Liver (tissue), 8 donors: ENCODE measurements at regions not wholly inside any gene's neighbourhood (a gene's known extent, or its start where the extent isn't known, plus 50 kb on each side); places are given as distances from the start of the nearest gene placed in this dataset.

Experiments used
- DNase-seq: peaks from one replicate; pipeline ENCODE4 v3.0.0-alpha.2; 2017; ENCODE audit warnings: low spot score
- H3K27ac ChIP-seq, 2 donors: one replicate each; pipeline ENCODE4 v1.7.0; 2013; ENCODE audit warnings: inconsistent platforms in 2 of 2, low read length in 2 of 2, control low read depth in 1 of 2, low read depth in 1 of 2, mild to moderate bottlenecking in 1 of 2
- H3K27me3 ChIP-seq, 4 donors: one replicate each; pipeline versions ENCODE4 v1.6.1 to v1.7.0; 2013; ENCODE audit warnings: low read length in 3 of 4, inconsistent platforms in 1 of 4, mild to moderate bottlenecking in 1 of 4, moderate library complexity in 1 of 4; ENCODE audit not compliant: control insufficient read depth in 4 of 4, insufficient read depth in 4 of 4
- H3K36me3 ChIP-seq, 4 donors: one replicate each; pipeline versions ENCODE4 v1.6.1 to v1.7.0; 2013; ENCODE audit warnings: low read length in 3 of 4, mild to moderate bottlenecking in 3 of 4, low read depth in 1 of 4, moderate library complexity in 1 of 4; ENCODE audit not compliant: control insufficient read depth in 4 of 4, insufficient read depth in 3 of 4
- H3K4me1 ChIP-seq, 4 donors: one replicate each; pipeline versions ENCODE4 v1.6.1 to v1.7.0; 2013; ENCODE audit warnings: low read length in 3 of 4, mild to moderate bottlenecking in 3 of 4, moderate library complexity in 1 of 4; ENCODE audit not compliant: control insufficient read depth in 4 of 4, insufficient read depth in 4 of 4
- H3K4me3 ChIP-seq, 3 donors: one replicate each; pipeline versions ENCODE4 v1.6.1 to v1.7.0; 2013; ENCODE audit warnings: low read length in 3 of 3, control low read depth in 1 of 3, low read depth in 1 of 3, mild to moderate bottlenecking in 1 of 3
- H3K9ac ChIP-seq, 2 donors: one replicate each; pipeline ENCODE4 v1.7.0; 2013; ENCODE audit warnings: low read length in 2 of 2, mild to moderate bottlenecking in 2 of 2, moderate library complexity in 2 of 2, control low read depth in 1 of 2, low read depth in 1 of 2
- H3K9me3 ChIP-seq, 4 donors: one replicate each; pipeline versions ENCODE4 v1.6.1 to v1.7.0; 2013; ENCODE audit warnings: low read length in 3 of 4; ENCODE audit not compliant: control insufficient read depth in 4 of 4
- ATF3 ChIP-seq: IDR thresholded peaks from 2 replicates; pipeline ENCODE4 v1.6.1; 2016; ENCODE audit warnings: antibody characterized with exemption
- EGR1 ChIP-seq, 2 donors: IDR thresholded peaks; 2 replicates each; pipeline ENCODE4 v1.6.1; 2016 to 2018; ENCODE audit warnings: antibody characterized with exemption in 2 of 2, low read depth in 2 of 2
- FOXA1 ChIP-seq: IDR thresholded peaks from 2 replicates; pipeline ENCODE4 v1.6.1; 2016; ENCODE audit warnings: antibody characterized with exemption
- FOXA2 ChIP-seq: IDR thresholded peaks from 2 replicates; pipeline ENCODE4 v1.6.1; 2016; ENCODE audit warnings: antibody characterized with exemption
- GABPA ChIP-seq, 2 donors: IDR thresholded peaks in 1 of 2; conservative IDR thresholded peaks in 1 of 2; 2 replicates each; pipeline ENCODE4 v1.6.1; 2016; ENCODE audit warnings: antibody characterized with exemption in 2 of 2, mild to moderate bottlenecking in 1 of 2, moderate library complexity in 1 of 2
- HNF4A ChIP-seq, 2 donors: conservative IDR thresholded peaks; 2 replicates each; pipeline ENCODE4 v1.6.1; 2016; ENCODE audit warnings: antibody characterized with exemption in 2 of 2, mild to moderate bottlenecking in 2 of 2
- HNF4G ChIP-seq: IDR thresholded peaks from 2 replicates; pipeline ENCODE4 v1.6.1; 2016; ENCODE audit warnings: antibody characterized with exemption
- JUND ChIP-seq, 2 donors: IDR thresholded peaks; 2 replicates each; pipeline ENCODE4 v1.6.1; 2016; ENCODE audit warnings: antibody characterized with exemption in 2 of 2
- MAX ChIP-seq: IDR thresholded peaks from 2 replicates; pipeline ENCODE4 v1.6.1; 2016; ENCODE audit warnings: antibody characterized with exemption
- NR2F2 ChIP-seq: IDR thresholded peaks from 2 replicates; pipeline ENCODE4 v1.6.1; 2016; ENCODE audit warnings: antibody characterized with exemption
- RAD21 ChIP-seq, 2 donors: IDR thresholded peaks; 2 replicates each; pipeline ENCODE4 v1.6.1; 2016; ENCODE audit warnings: antibody characterized with exemption in 2 of 2, mild to moderate bottlenecking in 2 of 2
- RXRA ChIP-seq, 2 donors: IDR thresholded peaks; 2 replicates each; pipeline ENCODE4 v1.6.1; 2017 to 2018; ENCODE audit warnings: antibody characterized with exemption in 2 of 2, mild to moderate bottlenecking in 1 of 2
- SP1 ChIP-seq: IDR thresholded peaks from 2 replicates; pipeline ENCODE4 v1.6.1; 2018; ENCODE audit warnings: antibody characterized with exemption, mild to moderate bottlenecking
- TAF1 ChIP-seq: conservative IDR thresholded peaks from 2 replicates; pipeline ENCODE4 v1.6.1; 2016; ENCODE audit warnings: antibody characterized with exemption, mild to moderate bottlenecking
- YY1 ChIP-seq: IDR thresholded peaks from 2 replicates; pipeline ENCODE4 v1.6.1; 2016; ENCODE audit warnings: antibody characterized with exemption, mild to moderate bottlenecking
- WGBS: extraction: QIAGEN DNeasy Blood & Tissue Kit; methylation state at CpG from one replicate; pipeline ENCODE4 v1.1.7; 2013; 5-methylcytosine and 5-hydroxymethylcytosine counted together
- TF ChIP-seq, protein P1 (sequence below): fragments of 150-350 bp; IDR thresholded peaks from 2 replicates; pipeline ENCODE4 v1.5.1; 2017; ENCODE audit warnings: improper control_type of control experiment, low read depth, low read length; ENCODE audit not compliant: missing input control
- TF ChIP-seq, protein P2 (sequence below): IDR thresholded peaks from 2 replicates; pipeline ENCODE4 v1.6.1; 2016; ENCODE audit warnings: antibody characterized with exemption
- TF ChIP-seq, protein P3 (sequence below): IDR thresholded peaks from 2 replicates; pipeline ENCODE4 v1.6.1; 2016; ENCODE audit warnings: antibody characterized with exemption, mild to moderate bottlenecking
- donor health status: healthy.
- donor health status: healthy.
- donor health status: healthy.
- donor health status: healthy.
- donor health status: healthy.

DNA sequence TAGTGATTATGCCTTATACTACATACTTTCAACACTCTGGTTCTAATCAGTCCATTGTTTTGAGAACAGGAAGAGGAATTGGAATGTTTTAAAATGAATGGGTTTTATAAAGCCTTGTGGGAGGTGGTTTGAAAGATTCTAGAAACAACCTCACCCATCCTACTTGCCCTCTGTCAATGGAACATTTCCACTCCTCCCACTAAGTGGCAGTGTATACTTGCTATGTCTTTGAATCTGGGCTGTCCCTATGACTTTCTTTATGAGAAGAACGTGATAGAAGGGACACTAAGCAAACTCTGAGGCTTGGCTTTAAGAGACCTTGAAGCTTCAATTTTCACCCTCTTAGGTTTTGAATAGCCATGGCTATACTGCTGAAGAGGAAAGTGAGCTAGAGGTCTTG is 611.2 kb downstream of the PPP4R3C start:
- TF ChIP-seq NR2F2 = no peak
- no peak for TF ChIP-seq EGR1 (IDR thresholded peaks at IDR 0.05; ENCODE audit: low read depth in 2 of 2)
- TF ChIP-seq, protein P1, sequence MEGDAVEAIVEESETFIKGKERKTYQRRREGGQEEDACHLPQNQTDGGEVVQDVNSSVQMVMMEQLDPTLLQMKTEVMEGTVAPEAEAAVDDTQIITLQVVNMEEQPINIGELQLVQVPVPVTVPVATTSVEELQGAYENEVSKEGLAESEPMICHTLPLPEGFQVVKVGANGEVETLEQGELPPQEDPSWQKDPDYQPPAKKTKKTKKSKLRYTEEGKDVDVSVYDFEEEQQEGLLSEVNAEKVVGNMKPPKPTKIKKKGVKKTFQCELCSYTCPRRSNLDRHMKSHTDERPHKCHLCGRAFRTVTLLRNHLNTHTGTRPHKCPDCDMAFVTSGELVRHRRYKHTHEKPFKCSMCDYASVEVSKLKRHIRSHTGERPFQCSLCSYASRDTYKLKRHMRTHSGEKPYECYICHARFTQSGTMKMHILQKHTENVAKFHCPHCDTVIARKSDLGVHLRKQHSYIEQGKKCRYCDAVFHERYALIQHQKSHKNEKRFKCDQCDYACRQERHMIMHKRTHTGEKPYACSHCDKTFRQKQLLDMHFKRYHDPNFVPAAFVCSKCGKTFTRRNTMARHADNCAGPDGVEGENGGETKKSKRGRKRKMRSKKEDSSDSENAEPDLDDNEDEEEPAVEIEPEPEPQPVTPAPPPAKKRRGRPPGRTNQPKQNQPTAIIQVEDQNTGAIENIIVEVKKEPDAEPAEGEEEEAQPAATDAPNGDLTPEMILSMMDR = no peak
- TF ChIP-seq, protein P2, sequence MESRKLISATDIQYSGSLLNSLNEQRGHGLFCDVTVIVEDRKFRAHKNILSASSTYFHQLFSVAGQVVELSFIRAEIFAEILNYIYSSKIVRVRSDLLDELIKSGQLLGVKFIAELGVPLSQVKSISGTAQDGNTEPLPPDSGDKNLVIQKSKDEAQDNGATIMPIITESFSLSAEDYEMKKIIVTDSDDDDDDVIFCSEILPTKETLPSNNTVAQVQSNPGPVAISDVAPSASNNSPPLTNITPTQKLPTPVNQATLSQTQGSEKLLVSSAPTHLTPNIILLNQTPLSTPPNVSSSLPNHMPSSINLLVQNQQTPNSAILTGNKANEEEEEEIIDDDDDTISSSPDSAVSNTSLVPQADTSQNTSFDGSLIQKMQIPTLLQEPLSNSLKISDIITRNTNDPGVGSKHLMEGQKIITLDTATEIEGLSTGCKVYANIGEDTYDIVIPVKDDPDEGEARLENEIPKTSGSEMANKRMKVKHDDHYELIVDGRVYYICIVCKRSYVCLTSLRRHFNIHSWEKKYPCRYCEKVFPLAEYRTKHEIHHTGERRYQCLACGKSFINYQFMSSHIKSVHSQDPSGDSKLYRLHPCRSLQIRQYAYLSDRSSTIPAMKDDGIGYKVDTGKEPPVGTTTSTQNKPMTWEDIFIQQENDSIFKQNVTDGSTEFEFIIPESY = no peak
- no peak for TF ChIP-seq YY1
- TF ChIP-seq HNF4G = no peak
- TF ChIP-seq ATF3 = no peak
- TF ChIP-seq TAF1 = no peak
- no peak for TF ChIP-seq SP1
- no peaks in the 10 kb centered on the region for H3K36me3 ChIP-seq
- WGBS = 0% methylated on average over 1 of the region's 1 CpG
- no peaks in the 10 kb centered on the region for H3K4me1 ChIP-seq
- H3K4me3 ChIP-seq = no peak overlapping the region
- no peak overlapping the region for H3K9ac ChIP-seq
- DNase-seq = no peak
- H3K27me3 ChIP-seq = no peaks in the 10 kb centered on the region
- no peaks in the 10 kb centered on the region for H3K9me3 ChIP-seq
- H3K27ac ChIP-seq = no peak overlapping the region

DNA sequence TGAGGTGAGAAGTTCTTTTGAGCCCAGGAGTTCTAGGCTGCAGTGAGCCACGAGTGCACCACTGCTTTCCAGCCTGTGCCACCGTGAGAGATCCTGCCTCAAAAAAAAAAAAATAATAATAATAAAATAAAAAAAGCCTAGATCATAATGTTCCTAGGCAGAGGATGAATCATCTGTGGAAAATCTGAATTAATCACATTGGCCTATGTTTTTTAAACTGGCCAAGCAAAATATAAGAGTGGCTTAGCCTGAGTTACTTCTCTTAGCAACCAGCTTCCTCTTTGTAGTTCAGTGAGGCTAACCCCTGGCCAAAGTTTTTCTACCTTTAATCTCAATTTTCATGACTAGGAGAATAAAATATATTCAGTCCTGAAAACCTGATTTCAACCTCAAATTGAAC is 614.6 kb downstream of the PPP4R3C start:
- no peak for TF ChIP-seq RAD21 (IDR thresholded peaks at IDR 0.05)
- TF ChIP-seq TAF1 = no peak
- no peak for TF ChIP-seq HNF4A (conservative IDR thresholded peaks at IDR 0.05)
- TF ChIP-seq FOXA2 = no peak
- TF ChIP-seq, protein P1 = no peak
- TF ChIP-seq, protein P3, sequence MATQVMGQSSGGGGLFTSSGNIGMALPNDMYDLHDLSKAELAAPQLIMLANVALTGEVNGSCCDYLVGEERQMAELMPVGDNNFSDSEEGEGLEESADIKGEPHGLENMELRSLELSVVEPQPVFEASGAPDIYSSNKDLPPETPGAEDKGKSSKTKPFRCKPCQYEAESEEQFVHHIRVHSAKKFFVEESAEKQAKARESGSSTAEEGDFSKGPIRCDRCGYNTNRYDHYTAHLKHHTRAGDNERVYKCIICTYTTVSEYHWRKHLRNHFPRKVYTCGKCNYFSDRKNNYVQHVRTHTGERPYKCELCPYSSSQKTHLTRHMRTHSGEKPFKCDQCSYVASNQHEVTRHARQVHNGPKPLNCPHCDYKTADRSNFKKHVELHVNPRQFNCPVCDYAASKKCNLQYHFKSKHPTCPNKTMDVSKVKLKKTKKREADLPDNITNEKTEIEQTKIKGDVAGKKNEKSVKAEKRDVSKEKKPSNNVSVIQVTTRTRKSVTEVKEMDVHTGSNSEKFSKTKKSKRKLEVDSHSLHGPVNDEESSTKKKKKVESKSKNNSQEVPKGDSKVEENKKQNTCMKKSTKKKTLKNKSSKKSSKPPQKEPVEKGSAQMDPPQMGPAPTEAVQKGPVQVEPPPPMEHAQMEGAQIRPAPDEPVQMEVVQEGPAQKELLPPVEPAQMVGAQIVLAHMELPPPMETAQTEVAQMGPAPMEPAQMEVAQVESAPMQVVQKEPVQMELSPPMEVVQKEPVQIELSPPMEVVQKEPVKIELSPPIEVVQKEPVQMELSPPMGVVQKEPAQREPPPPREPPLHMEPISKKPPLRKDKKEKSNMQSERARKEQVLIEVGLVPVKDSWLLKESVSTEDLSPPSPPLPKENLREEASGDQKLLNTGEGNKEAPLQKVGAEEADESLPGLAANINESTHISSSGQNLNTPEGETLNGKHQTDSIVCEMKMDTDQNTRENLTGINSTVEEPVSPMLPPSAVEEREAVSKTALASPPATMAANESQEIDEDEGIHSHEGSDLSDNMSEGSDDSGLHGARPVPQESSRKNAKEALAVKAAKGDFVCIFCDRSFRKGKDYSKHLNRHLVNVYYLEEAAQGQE = no peak
- TF ChIP-seq JUND (IDR thresholded peaks at IDR 0.05) = no peak
- no peak for TF ChIP-seq RXRA (IDR thresholded peaks at IDR 0.05)
- TF ChIP-seq YY1 = no peak
- TF ChIP-seq NR2F2 = no peak
- TF ChIP-seq, protein P2 = no peak
- TF ChIP-seq EGR1 (IDR thresholded peaks at IDR 0.05; ENCODE audit: low read depth in 2 of 2) = no peak
- no peak for TF ChIP-seq SP1
- no peak for TF ChIP-seq FOXA1
- no peak for TF ChIP-seq GABPA (IDR thresholded peaks at IDR 0.05 in 1 of 2, conservative IDR thresholded peaks at IDR 0.05 in 1 of 2)
- no peak for TF ChIP-seq HNF4G
- no peak for TF ChIP-seq ATF3
- no peak for TF ChIP-seq MAX
- Histone ChIP-seq H3K4me3 (no peak overlapping the region), H3K9me3 (no peaks in the 10 kb centered on the region), H3K27ac (no peak overlapping the region), H3K4me1 (no peaks in the 10 kb centered on the region), H3K27me3 (no peaks in the 10 kb centered on the region), H3K36me3 (no peaks in the 10 kb centered on the region), H3K9ac (no peak overlapping the region)
- no peak for DNase-seq
- 45% methylated on average over 2 of the region's 2 CpGs for WGBS
